Ectodermal cell (in vitro differentiated cells): ENCODE measurements at regions not wholly inside any gene's neighbourhood (a gene's known extent, or its start where the extent isn't known, plus 50 kb on each side); places are given as distances from the start of the nearest gene placed in this dataset.
A peak's percentile ranks its signal among the peaks of the same experiment; 100 is the strongest.

ENCODE experiments used
- H3K27ac ChIP-seq: 2 replicates; pipeline ENCODE4 v1.7.0; 2013; ENCODE audit warnings: mild to moderate bottlenecking, low read depth, low read length; ENCODE audit not compliant: insufficient read depth, poor library complexity, severe bottlenecking
- H3K27me3 ChIP-seq: 2 replicates; pipeline ENCODE4 v1.7.0; 2013; ENCODE audit warnings: mild to moderate bottlenecking, low read length; ENCODE audit not compliant: insufficient read depth, control insufficient read depth, poor library complexity, severe bottlenecking
- H3K36me3 ChIP-seq: one replicate; pipeline ENCODE4 v1.7.0; 2013; ENCODE audit warnings: low read length; ENCODE audit not compliant: control insufficient read depth, insufficient read depth
- H3K4me1 ChIP-seq: one replicate; pipeline ENCODE4 v1.7.0; 2013; ENCODE audit warnings: low read length; ENCODE audit not compliant: control insufficient read depth, insufficient read depth
- H3K4me3 ChIP-seq: 2 replicates; pipeline ENCODE4 v1.7.0; 2013; ENCODE audit warnings: low read depth, low read length, control low read depth; ENCODE audit not compliant: insufficient read depth
- H3K9me3 ChIP-seq: 2 replicates; pipeline ENCODE4 v1.7.0; 2013; ENCODE audit warnings: mild to moderate bottlenecking, low read length, moderate library complexity; ENCODE audit not compliant: control insufficient read depth
- WGBS, 2 experiments: methylation state at CpG; one replicate each; pipeline ENCODE4 v1.1.7; 2013; ENCODE audit warnings: missing lambda C conversion rate in 2 of 2; 5-methylcytosine and 5-hydroxymethylcytosine counted together

DNA sequence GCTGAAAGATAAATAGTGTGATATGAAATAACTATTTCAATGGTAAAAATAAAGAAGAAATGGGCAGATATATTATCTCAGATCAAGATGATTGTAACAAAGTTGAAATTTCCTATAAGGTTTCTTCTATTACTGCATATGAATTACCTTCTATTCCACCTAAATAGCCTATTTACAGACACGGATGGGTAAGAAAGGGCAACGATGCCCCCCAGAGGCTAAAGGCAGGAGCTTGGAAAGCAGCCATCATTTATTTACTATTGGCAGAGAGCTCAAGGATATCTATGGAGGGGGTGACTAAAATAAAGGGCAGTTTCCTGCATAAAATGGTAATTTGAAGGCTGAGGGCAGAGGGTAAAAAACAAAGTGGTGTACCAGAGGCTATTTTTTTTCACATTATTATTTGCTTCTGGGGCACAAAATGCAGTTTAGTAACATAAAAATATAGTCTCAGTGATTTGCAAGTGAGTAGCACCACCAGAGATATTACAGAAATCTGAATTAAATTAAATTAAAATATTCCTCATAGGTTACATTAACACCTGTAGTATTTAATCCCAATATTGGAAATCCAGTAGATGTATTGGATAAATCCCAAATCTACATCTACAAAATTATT is 123.1 kb downstream of the BTC start:
- H3K27me3 ChIP-seq: no peaks in the 10 kb centered on the region
- WGBS, 2 experiments: 4% methylated on average over 2 of the region's 2 CpGs; no CpG with 5 or more reads in 1 of the 2 experiments
- H3K4me3 ChIP-seq: no peak overlapping the region
- H3K9me3 ChIP-seq: no peaks in the 10 kb centered on the region
- H3K4me1 ChIP-seq: peaks cover 3% of the 10 kb centered on the region
- peak overlapping the region; percentile 12 for H3K27ac ChIP-seq
- H3K36me3 ChIP-seq: no peaks in the 10 kb centered on the region

DNA sequence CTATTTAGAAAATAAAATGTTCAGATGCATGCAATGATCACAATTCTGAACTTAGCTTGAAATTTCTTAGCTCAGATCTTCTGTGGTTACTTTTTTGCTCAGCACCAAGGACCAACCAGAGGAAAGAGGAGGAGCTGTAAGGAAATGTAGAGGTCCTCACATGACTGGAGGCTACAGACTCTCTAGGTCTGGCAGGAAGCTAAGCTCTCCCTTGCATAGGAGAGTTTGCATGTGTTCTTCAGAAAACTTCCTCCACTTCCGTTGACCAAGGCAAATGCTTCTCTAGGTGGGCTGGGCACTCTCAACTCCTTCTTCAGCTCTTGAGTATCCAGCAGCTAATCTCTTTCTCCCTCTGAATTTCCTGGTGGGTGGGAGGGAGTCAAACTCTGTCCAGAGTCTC is 119.6 kb downstream of the BTC start:
- Histone ChIP-seq H3K9me3 (no peaks in the 10 kb centered on the region), H3K4me1 (no peaks in the 10 kb centered on the region), H3K4me3 (no peak overlapping the region), H3K27ac (no peak overlapping the region), H3K36me3 (no peaks in the 10 kb centered on the region), H3K27me3 (no peaks in the 10 kb centered on the region)
- WGBS, 2 experiments: 83 to 100% methylated on average over 1 of the region's 1 CpG

DNA sequence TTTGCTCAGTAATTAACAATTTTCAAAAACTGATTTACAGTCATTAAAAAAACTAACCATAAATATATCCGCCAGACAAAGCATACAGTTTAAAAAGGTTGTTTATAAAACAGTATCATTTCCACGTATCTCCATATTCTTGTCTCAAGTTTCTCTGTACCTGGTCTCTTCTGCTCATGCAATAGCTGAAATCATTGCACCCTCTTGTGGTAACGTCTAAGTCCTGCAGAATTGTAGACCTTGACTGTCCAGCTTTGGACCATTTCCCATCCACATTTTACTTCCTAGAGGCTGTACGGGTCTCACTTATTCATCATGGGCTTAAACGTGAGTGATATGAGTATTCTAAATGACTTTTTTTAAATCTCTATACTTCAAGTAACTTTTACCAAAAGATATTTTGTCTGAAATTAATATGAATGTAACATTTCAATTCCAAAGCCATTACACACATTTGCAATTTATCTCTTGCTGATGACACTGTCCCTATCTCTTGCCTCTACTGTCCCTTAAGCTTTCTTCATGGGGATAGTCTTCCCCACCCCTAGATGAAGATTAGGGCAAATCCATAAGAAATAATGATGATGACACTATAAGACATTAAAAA is 118.5 kb downstream of the BTC start:
- Histone ChIP-seq H3K4me1 (no peaks in the 10 kb centered on the region), H3K27ac (no peak overlapping the region), H3K4me3 (no peak overlapping the region), H3K27me3 (no peaks in the 10 kb centered on the region), H3K9me3 (no peaks in the 10 kb centered on the region), H3K36me3 (no peaks in the 10 kb centered on the region)
- 36 to 47% methylated on average over 3 to 4 of the region's 5 CpGs for WGBS, 2 experiments

DNA sequence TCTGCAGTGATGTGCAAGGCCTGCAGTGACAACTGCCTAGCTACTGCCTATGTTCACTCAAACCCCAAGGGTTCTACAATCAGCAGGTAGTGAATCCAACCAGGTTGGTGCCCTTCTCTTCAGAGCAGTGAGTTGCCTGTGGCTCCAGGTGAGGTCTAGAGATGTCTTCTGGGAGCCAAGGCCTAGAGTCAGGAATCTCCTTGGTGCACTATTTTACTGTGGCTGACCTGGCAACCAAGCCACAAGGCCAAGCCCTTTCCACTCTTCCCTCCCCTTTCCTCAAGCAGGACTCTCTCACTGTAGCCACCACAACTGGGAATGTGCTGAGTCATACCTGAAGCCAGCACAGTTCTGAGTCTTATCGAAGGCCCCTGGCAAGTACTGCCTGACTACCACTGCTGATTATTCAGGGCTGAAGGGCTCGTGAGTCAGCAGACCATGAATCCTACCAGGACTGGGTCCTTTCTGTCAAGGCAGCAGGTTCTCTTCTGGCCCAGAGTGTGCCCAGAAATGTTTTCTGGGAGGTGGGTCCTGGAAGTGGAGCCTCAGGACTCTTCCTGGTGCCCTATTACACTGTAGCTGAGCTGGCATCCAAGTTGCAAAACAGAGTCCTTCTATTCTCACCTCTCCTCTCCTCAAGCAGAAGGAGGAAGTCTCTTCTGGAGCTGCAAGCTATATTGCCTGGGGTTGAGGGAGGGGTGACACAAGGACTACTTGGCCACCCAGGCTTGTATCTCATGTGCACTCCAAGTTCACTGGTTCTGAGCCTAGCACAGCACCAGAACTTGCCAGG is 111.6 kb downstream of the BTC start:
- no peak overlapping the region for H3K27ac ChIP-seq
- no peaks in the 10 kb centered on the region for H3K27me3 ChIP-seq
- no peaks in the 10 kb centered on the region for H3K9me3 ChIP-seq
- H3K36me3 ChIP-seq: no peaks in the 10 kb centered on the region
- no peak overlapping the region for H3K4me3 ChIP-seq
- H3K4me1 ChIP-seq: no peaks in the 10 kb centered on the region
- WGBS, 2 experiments: 80 to 89% methylated on average over 2 of the region's 2 CpGs

DNA sequence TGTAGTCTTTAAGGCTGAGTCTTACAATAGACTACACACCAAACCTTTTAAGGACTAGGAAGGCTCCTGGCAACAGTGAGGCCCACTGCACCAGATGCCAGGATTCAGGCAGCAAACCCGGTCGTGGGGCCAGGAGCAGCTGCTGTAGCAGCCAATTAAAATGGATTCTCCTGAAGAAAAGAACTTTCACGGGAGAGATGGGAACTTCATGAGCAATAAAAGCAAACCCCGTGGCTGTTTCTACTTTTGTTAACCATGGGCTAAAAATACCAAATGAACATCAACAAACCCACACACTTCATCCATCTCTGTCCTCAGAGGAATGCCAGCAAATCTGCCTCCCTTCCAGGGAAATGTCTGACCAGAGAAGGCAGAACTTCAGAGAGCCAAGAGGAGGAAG is 101.4 kb downstream of the BTC start:
- Histone ChIP-seq H3K27me3 (no peaks in the 10 kb centered on the region), H3K9me3 (no peaks in the 10 kb centered on the region), H3K36me3 (no peaks in the 10 kb centered on the region), H3K27ac (no peak overlapping the region), H3K4me1 (no peaks in the 10 kb centered on the region), H3K4me3 (no peak overlapping the region)
- WGBS, 2 experiments: 62 to 65% methylated on average over 4 of the region's 4 CpGs
